ENCODE measurements at regions not wholly inside any gene's neighbourhood (a gene's known extent, or its start where the extent isn't known, plus 50 kb on each side); places are given as distances from the start of the nearest gene placed in this dataset.
"Not testable (repeated sequence)": the region's sequence is repeated elsewhere in the genome, so short reads cannot be mapped to it uniquely, and the experiment has no call there.

GRCh38 chr6:85276026-85276425 lies 173.9 kb upstream of the NT5E start:
- TF ChIP-seq CTCF, POLR2A (IDR thresholded peaks at IDR 0.05): not testable (repeated sequence)
